Subcutaneous abdominal adipose tissue (tissue), 5 donors: ENCODE measurements at regions not wholly inside any gene's neighbourhood (a gene's known extent, or its start where the extent isn't known, plus 50 kb on each side); places are given as distances from the start of the nearest gene placed in this dataset.
"Not testable (repeated sequence)": the region's sequence is repeated elsewhere in the genome, so short reads cannot be mapped to it uniquely, and the experiment has no call there.

ENCODE experiments used
- H3K27ac ChIP-seq: one replicate; pipeline ENCODE4 v1.7.0; 2013; ENCODE audit warnings: low read depth, mild to moderate bottlenecking, inconsistent platforms, low read length, moderate library complexity
- H3K27me3 ChIP-seq, 5 donors: one replicate each; pipeline ENCODE4 v1.7.0; 2013; ENCODE audit warnings: low read length in 5 of 5, inconsistent platforms in 1 of 5; ENCODE audit not compliant: control insufficient read depth in 5 of 5, insufficient read depth in 4 of 5
- H3K36me3 ChIP-seq, 5 donors: one replicate each; pipeline ENCODE4 v1.7.0; 2013; ENCODE audit warnings: low read length in 5 of 5; ENCODE audit not compliant: control insufficient read depth in 5 of 5, insufficient read depth in 5 of 5
- H3K4me1 ChIP-seq, 5 donors: one replicate each; pipeline ENCODE4 v1.7.0; 2013; ENCODE audit warnings: low read length in 5 of 5, mild to moderate bottlenecking in 3 of 5, moderate library complexity in 1 of 5; ENCODE audit not compliant: control insufficient read depth in 5 of 5, insufficient read depth in 5 of 5
- H3K4me3 ChIP-seq, 5 donors: one replicate each; pipeline ENCODE4 v1.7.0; 2013; ENCODE audit warnings: low read length in 5 of 5, low read depth in 1 of 5
- H3K9ac ChIP-seq, 5 donors: one replicate each; pipeline ENCODE4 v1.7.0; 2013; ENCODE audit warnings: low read length in 5 of 5, mild to moderate bottlenecking in 4 of 5, moderate library complexity in 3 of 5
- H3K9me3 ChIP-seq, 5 donors: one replicate each; pipeline ENCODE4 v1.7.0; 2013; ENCODE audit warnings: low read length in 5 of 5; ENCODE audit not compliant: control insufficient read depth in 5 of 5
- donor health status: healthy.
- donor health status: healthy.
- donor health status: healthy.
- donor health status: healthy.
- donor health status: healthy.

DNA sequence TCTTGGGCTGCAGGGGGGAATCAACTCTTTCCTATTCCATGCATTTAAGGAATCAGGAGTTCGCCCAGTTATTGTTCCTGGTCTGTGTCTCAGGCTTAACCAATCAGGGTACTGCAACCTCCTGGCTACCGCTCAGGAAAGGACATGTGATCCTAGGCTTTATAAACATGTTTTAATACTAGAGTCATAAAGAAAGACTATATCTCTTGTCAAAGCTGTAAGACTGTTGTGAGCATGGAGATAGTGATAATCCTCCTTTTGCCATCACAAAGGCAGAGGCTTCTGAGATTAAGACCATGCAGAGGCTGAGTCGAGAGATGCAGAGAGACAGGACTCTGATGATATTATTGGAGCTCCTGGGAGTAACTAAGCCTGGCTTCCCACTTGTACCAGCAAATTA is 137.0 kb downstream of the YIPF5 start:
- H3K4me3 ChIP-seq = no peak overlapping the region
- H3K9me3 ChIP-seq = no peaks in the 10 kb centered on the region
- H3K9ac ChIP-seq = no peak overlapping the region
- no peaks in the 10 kb centered on the region for H3K36me3 ChIP-seq
- H3K27me3 ChIP-seq = peaks cover 0 to 3% (median 0%) of the 10 kb centered on the region in 5 donors
- no peak overlapping the region for H3K27ac ChIP-seq
- H3K4me1 ChIP-seq = peaks cover 0 to 8% (median 1%) of the 10 kb centered on the region in 5 donors

DNA sequence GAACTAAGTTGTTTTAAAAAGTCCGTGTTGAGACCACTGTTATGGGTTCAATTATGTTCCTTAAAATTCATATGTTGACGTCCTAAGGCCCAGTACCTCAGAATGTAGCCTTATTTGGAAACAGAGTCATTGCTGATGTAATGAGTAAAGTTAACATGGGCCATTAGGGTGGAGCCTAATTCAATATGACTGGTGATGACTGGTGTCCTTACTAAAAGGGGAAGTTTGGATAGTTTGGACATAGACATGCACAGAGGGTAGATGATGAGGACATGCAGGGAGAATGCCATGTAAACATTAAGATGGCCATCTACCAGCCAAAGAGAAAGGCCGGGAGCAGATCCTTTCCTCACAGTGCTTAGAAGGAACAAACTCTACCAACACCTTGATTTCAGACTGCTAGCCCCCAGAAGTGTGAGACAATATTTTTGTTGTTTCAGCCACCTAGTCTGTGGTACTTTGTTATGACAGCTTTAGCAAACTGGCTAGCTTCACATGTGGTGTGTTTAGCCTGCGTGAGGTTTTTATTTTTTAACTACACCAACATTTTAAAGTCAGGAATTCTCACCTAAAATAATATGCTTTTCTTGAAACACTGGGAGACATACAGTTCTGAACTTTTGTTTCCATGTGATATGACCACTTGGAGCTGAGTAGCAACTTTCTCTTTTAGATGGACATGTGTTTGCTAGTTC is 135.3 kb downstream of the YIPF5 start:
- Histone ChIP-seq H3K4me3 (no peak overlapping the region), H3K9ac (no peak overlapping the region), H3K9me3 (no peaks in the 10 kb centered on the region), H3K36me3 (no peaks in the 10 kb centered on the region), H3K27me3 (peaks cover 0 to 3% (median 0%) of the 10 kb centered on the region in 5 donors), H3K27ac (no peak overlapping the region), H3K4me1 (peaks cover 0 to 5% (median 0%) of the 10 kb centered on the region in 5 donors)

DNA sequence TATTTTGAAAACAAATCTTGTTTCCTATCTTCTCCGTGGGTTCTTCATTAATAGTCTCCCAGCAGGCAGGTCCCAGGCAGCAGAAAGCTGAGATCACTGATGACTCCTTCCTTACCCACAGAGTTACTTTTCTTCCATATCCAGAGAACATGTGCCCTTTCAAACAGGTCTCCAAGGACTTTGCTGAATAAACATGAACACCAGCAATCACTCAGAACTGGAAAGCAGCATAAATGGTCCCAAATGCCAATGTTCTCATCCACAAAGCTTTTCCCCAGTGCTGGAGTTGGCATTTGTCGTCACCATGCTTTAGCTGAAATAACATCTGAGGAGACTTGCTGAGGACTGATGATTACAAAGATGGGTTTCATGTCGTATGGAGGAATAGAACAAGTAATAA is 134.0 kb downstream of the YIPF5 start:
- no peaks in the 10 kb centered on the region for H3K36me3 ChIP-seq
- no peaks in the 10 kb centered on the region for H3K9me3 ChIP-seq
- H3K4me3 ChIP-seq = no peak overlapping the region
- peaks cover 0 to 5% (median 0%) of the 10 kb centered on the region in 5 donors for H3K4me1 ChIP-seq
- H3K27ac ChIP-seq = no peak overlapping the region
- no peak overlapping the region for H3K9ac ChIP-seq
- peaks cover 0 to 3% (median 0%) of the 10 kb centered on the region in 5 donors for H3K27me3 ChIP-seq

DNA sequence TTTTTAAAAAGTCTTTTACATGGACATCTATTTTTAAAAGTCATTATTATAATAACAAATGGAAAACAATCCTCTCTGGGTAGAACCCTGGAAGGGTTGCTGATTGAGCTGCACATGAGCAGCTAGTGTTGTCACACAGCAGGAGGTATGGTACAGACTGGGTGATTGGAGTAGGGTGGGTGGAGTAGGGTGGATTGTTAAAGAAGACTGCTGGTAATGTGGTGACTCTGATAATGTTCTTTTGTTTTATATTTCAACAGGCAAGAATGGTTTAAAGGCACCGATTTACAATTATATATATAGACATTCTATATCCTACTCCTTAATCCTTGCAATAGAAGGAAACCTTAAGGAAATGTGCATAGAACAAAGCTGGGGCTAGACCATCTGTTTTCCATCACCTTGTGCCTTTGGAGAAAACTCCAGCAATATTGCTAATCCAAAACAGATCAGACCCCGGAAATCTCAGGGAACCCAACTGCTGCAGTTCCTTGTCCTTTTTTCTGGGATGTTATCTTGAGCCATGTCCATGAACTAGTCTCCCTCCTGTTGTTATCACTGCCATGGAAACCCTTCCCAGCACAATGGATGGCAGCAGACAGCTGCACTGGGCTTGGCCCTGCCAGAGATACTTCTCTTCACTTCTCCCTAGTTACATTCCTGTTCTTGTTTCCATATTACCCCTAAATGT is 129.7 kb downstream of the YIPF5 start:
- H3K27ac ChIP-seq = no peak overlapping the region
- no peaks in the 10 kb centered on the region for H3K36me3 ChIP-seq
- H3K9me3 ChIP-seq = no peaks in the 10 kb centered on the region
- no peak overlapping the region for H3K4me3 ChIP-seq
- H3K4me1 ChIP-seq = no peaks in the 10 kb centered on the region
- no peak overlapping the region for H3K9ac ChIP-seq
- H3K27me3 ChIP-seq = peaks cover 0 to 3% (median 0%) of the 10 kb centered on the region in 5 donors

DNA sequence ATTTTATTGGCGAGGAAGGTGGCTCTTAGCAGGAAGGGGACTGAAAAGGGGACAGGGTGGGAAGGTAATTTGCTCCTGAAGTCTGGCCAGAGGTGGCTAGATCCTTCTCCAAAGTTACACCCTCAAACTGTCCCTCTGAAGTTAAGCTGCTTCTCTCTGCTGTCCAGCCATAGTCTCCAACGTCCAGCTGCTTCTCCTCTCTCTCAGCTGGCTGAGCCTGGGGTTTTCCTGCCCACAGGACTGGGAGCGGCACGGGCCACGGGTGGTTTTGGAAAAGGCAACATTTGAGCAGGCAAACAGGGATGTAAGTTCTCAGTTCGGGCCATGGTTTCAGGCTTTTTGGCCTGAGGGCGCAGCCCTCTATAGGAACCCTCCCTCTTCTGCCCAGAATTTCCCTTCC is 128.3 kb downstream of the YIPF5 start:
- no peak overlapping the region for H3K9ac ChIP-seq
- no peaks in the 10 kb centered on the region for H3K9me3 ChIP-seq
- no peaks in the 10 kb centered on the region for H3K36me3 ChIP-seq
- no peak overlapping the region for H3K4me3 ChIP-seq
- no peak overlapping the region for H3K27ac ChIP-seq
- no peaks in the 10 kb centered on the region for H3K4me1 ChIP-seq
- no peaks in the 10 kb centered on the region for H3K27me3 ChIP-seq

DNA sequence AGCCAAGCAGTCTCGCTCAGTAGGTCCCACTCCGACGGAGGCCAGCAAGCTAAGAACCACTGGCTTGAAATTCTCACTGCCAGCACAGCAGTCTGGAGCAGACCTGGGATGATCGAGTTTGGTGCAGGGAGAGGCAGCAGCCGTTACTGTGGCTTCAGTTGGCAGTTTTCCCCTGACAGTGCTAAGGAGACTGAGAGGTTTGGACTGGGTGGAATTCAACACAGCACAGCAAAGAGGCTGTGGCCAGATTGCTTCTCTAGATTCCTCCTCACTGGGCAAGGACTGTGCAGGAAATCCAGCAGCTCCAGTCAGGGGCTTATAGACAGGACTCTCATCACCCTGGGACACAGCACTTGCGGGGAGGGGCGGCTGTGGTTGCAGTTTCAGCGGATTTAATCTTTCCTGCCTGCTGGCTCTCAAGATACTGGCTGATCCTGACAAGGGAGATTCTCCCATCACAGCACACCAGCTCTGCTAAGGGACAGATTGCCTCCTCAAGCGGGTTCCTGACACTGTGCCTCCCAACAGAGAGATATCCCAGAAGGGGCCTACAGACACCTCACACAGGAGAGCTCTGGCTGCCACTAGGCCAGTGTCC is 122.1 kb downstream of the YIPF5 start:
- no peak overlapping the region for H3K27ac ChIP-seq
- no peak overlapping the region for H3K9ac ChIP-seq
- no peaks in the 10 kb centered on the region for H3K27me3 ChIP-seq
- no peak overlapping the region for H3K4me3 ChIP-seq
- no peaks in the 10 kb centered on the region for H3K9me3 ChIP-seq
- H3K36me3 ChIP-seq = no peaks in the 10 kb centered on the region
- no peaks in the 10 kb centered on the region for H3K4me1 ChIP-seq

DNA sequence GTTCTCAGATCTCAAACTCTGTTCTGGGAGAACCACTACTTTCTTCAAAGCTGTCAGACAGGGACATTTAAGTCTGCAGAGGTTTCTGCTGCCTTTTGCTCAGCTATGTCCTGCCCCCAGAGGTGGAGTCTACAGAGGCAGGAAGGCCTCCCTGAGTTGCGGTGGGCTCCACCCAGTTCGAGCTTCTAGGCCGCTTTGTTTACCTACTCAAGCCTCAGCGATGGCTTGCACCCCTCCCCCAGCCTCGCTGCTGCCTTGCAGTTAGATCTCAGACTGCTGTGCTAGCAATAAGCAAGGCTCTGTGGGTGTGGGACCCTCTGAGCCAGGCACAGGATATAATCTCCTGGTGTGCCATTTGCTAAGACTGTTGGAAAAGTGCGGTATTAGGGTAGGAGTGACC is 115.1 kb downstream of the YIPF5 start:
- H3K4me1 ChIP-seq, H3K9ac ChIP-seq, H3K4me3 ChIP-seq, H3K27ac ChIP-seq, H3K36me3 ChIP-seq, H3K9me3 ChIP-seq, H3K27me3 ChIP-seq: not testable (repeated sequence)

DNA sequence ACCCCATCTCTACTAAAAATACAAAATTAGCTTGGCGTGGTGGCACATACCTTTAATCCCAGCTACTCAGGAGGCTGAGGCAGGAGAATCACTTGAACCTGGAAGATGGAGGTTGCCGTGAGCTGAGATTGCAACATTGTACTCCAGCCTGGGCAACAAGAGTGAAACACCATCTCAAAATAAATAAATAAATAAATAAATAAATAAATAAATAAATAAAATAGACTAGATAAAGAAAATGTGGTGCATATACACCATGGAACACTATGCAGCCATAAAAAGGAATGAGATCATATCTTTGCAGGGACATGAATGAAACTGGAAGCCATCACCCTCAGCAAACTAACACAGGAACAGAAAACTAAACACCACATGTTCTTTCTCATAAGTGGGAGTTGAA is 110.4 kb downstream of the YIPF5 start:
- H3K27me3 ChIP-seq, H3K27ac ChIP-seq, H3K9ac ChIP-seq, H3K36me3 ChIP-seq, H3K9me3 ChIP-seq, H3K4me1 ChIP-seq, H3K4me3 ChIP-seq: not testable (repeated sequence)

DNA sequence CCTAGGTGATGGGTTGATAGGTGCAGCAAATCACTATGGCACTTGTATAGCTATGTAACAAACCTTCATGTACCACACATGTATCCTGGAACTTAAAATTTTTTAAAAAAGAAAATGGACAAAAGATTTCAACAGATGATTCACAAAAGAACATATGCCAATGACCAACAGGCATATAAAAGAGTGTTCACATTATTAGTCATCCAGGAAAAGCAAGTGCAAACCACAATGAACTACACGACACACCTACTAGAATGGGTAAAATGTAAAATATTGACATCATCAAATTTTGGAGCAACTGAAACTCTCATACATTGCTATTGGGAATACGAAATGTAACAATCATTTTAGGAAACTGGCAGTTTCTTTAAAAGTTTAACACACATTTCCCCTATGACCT is 109.9 kb downstream of the YIPF5 start:
- Histone ChIP-seq H3K27me3 (no peaks in the 10 kb centered on the region), H3K9ac (no peak overlapping the region), H3K4me1 (no peaks in the 10 kb centered on the region), H3K9me3 (peaks cover 0 to 5% (median under 1%) of the 10 kb centered on the region in 5 donors), H3K27ac (no peak overlapping the region), H3K4me3 (no peak overlapping the region), H3K36me3 (no peaks in the 10 kb centered on the region)

DNA sequence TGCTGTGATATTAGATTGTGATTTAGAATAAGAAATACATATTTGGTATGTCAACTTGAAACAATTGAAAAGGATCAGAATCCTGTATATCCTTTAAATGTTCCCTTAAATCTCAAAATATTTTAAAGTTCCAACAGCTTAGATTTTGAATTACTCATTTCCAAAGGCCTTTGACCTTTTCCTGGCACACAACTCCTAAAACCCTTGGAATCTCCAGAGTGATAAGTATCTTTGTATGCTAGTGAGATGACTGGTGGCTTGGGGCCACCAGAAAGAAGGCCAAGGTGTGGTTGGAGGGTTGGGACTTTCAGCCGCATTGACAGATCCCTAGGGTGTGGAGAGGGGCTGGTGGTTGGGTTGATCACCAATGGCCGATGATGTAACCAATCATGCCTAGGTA is 104.7 kb downstream of the YIPF5 start:
- Histone ChIP-seq H3K27me3 (no peaks in the 10 kb centered on the region), H3K27ac (no peak overlapping the region), H3K36me3 (no peaks in the 10 kb centered on the region), H3K4me1 (no peaks in the 10 kb centered on the region), H3K9ac (no peak overlapping the region), H3K4me3 (no peak overlapping the region), H3K9me3 (no peaks in the 10 kb centered on the region)
